Trophoblast cell (in vitro differentiated cells and primary cell): ENCODE measurements at regions not wholly inside any gene's neighbourhood (a gene's known extent, or its start where the extent isn't known, plus 50 kb on each side); places are given as distances from the start of the nearest gene placed in this dataset.

ENCODE experiments used
- DNase-seq, 2 donors: peaks; one replicate each; pipeline ENCODE4 v3.0.0-alpha.2; 2016
- H2AFZ ChIP-seq: 2 replicates; pipeline ENCODE4 v1.6.1; 2013; ENCODE audit warnings: low read length, moderate library complexity, mild to moderate bottlenecking; ENCODE audit not compliant: insufficient read depth, poor library complexity
- H2AK5ac ChIP-seq: 2 replicates; pipeline ENCODE4 v1.6.1; 2013; ENCODE audit warnings: mild to moderate bottlenecking, low read length
- H2BK120ac ChIP-seq: 2 replicates; pipeline ENCODE4 v1.6.1; 2013; ENCODE audit warnings: low read length, mild to moderate bottlenecking, moderate library complexity; ENCODE audit not compliant: insufficient read depth, poor library complexity
- H2BK12ac ChIP-seq: 2 replicates; pipeline ENCODE4 v1.6.1; 2013; ENCODE audit warnings: mild to moderate bottlenecking, low read length, moderate library complexity
- H2BK5ac ChIP-seq: 2 replicates; pipeline ENCODE4 v1.6.1; 2013; ENCODE audit warnings: low read length, low read depth, moderate library complexity, mild to moderate bottlenecking; ENCODE audit not compliant: poor library complexity
- H3K14ac ChIP-seq: 2 replicates; pipeline ENCODE4 v1.6.1; 2013; ENCODE audit warnings: mild to moderate bottlenecking, low read length
- H3K18ac ChIP-seq: 2 replicates; pipeline ENCODE4 v1.6.1; 2013; ENCODE audit warnings: mild to moderate bottlenecking, low read length
- H3K23ac ChIP-seq: 2 replicates; pipeline ENCODE4 v1.6.1; 2013; ENCODE audit warnings: low read length
- H3K27ac ChIP-seq: 2 replicates; pipeline ENCODE4 v1.5.1; 2013; ENCODE audit warnings: low read depth, mild to moderate bottlenecking, inconsistent platforms, low read length, moderate library complexity
- H3K27me3 ChIP-seq: 2 replicates; pipeline ENCODE4 v1.6.1; 2013; ENCODE audit warnings: inconsistent platforms, mild to moderate bottlenecking, low read length, moderate library complexity; ENCODE audit not compliant: insufficient read depth
- H3K36me3 ChIP-seq, 2 experiments: 1 replicate in 1 of 2; 2 replicates in 1 of 2; pipeline ENCODE4 v1.6.1; 2013; ENCODE audit warnings: low read length in 2 of 2, mild to moderate bottlenecking in 2 of 2, moderate library complexity in 1 of 2; ENCODE audit not compliant: insufficient read depth in 2 of 2, control insufficient read depth in 1 of 2
- H3K4ac ChIP-seq: 2 replicates; pipeline ENCODE4 v1.6.1; 2013; ENCODE audit warnings: low read depth, mild to moderate bottlenecking, low read length, moderate library complexity
- H3K4me1 ChIP-seq, 2 experiments: 1 replicate in 1 of 2; 2 replicates in 1 of 2; pipeline ENCODE4 v1.6.1; 2013; ENCODE audit warnings: low read length in 2 of 2, mild to moderate bottlenecking in 2 of 2, moderate library complexity in 1 of 2; ENCODE audit not compliant: insufficient read depth in 2 of 2, control insufficient read depth in 1 of 2
- H3K4me2 ChIP-seq: 2 replicates; pipeline ENCODE4 v1.6.1; 2013; ENCODE audit warnings: inconsistent platforms, mild to moderate bottlenecking, low read length, moderate library complexity
- H3K4me3 ChIP-seq: 2 replicates; pipeline ENCODE4 v1.5.1; 2013; ENCODE audit warnings: mild to moderate bottlenecking, low read depth, low read length, inconsistent platforms
- H3K79me1 ChIP-seq: one replicate; pipeline ENCODE4 v1.6.1; 2013; ENCODE audit warnings: low read length
- H3K79me2 ChIP-seq: 2 replicates; pipeline ENCODE4 v1.6.1; 2013; ENCODE audit warnings: low read length, mild to moderate bottlenecking; ENCODE audit not compliant: control insufficient read depth, insufficient read depth, poor library complexity
- H3K9ac ChIP-seq: 2 replicates; pipeline ENCODE4 v1.6.1; 2013; ENCODE audit warnings: mild to moderate bottlenecking, low read length
- H3K9me3 ChIP-seq: 2 replicates; pipeline ENCODE4 v1.6.1; 2013; ENCODE audit warnings: low read depth, mild to moderate bottlenecking, control low read depth, inconsistent platforms, low read length; ENCODE audit not compliant: insufficient read depth
- H4K12ac ChIP-seq: 2 replicates; pipeline ENCODE4 v1.6.1; 2013; ENCODE audit warnings: low read depth, mild to moderate bottlenecking, low read length, moderate library complexity
- H4K8ac ChIP-seq: 2 replicates; pipeline ENCODE4 v1.6.1; 2013; ENCODE audit warnings: low read depth, mild to moderate bottlenecking, low read length, moderate library complexity
- H4K91ac ChIP-seq: one replicate; pipeline ENCODE4 v1.6.1; 2013; ENCODE audit warnings: low read depth, mild to moderate bottlenecking, low read length, moderate library complexity
- WGBS: extraction: QIAGEN DNeasy Blood & Tissue Kit; methylation state at CpG from one replicate; pipeline ENCODE4 v1.1.7; 2013; ENCODE audit warnings: missing lambda C conversion rate; ENCODE audit not compliant: insufficient read length, insufficient coverage; ENCODE audit errors: extremely low coverage; 5-methylcytosine and 5-hydroxymethylcytosine counted together

GRCh38 chr1:70490153-70490552 is 79.1 kb downstream of the CTH start:
- H3K79me1 ChIP-seq: no peaks in the 10 kb centered on the region
- peaks cover 4 to 7% of the 10 kb centered on the region in 2 experiments for H3K4me1 ChIP-seq
- H3K36me3 ChIP-seq: no peaks in the 10 kb centered on the region
- H2AK5ac ChIP-seq: no peak overlapping the region
- H2BK120ac ChIP-seq: no peak overlapping the region
- no peaks in the 10 kb centered on the region for H3K27me3 ChIP-seq
- H3K14ac ChIP-seq: no peak overlapping the region
- H2BK5ac ChIP-seq: no peak overlapping the region
- H3K23ac ChIP-seq: no peak overlapping the region
- H3K27ac ChIP-seq: no peak overlapping the region
- H2BK12ac ChIP-seq: no peak overlapping the region
- no peak overlapping the region for H4K91ac ChIP-seq
- WGBS: no CpG with 5 or more reads among the region's 1 CpG
- no peak overlapping the region for H3K4me3 ChIP-seq
- H3K79me2 ChIP-seq: no peaks in the 10 kb centered on the region
- H3K9me3 ChIP-seq: no peaks in the 10 kb centered on the region
- DNase-seq: no peak
- H3K4me2 ChIP-seq: no peak overlapping the region
- no peak overlapping the region for H2AFZ ChIP-seq
- no peak overlapping the region for H4K8ac ChIP-seq
- no peak overlapping the region for H3K4ac ChIP-seq
- no peak overlapping the region for H3K18ac ChIP-seq
- no peak overlapping the region for H3K9ac ChIP-seq
- H4K12ac ChIP-seq: no peak overlapping the region

DNA sequence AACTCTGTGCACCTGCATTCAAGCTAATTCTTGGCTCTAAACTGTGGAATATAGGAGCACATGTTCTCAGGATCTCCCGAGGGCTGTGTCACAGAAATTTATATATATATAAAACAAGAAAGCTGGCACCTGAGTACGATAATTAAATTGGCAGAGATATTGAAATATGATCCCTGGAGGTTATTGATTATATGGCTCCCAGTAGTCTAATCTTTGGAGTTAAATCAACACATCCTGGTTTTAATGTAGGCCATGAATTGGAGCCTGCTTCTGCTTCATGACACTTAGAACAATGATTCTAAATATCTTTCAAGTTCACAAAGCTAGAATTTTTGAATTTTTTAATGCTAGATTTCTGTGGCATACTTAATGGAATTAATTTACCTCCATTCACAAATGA is 84.3 kb downstream of the CTH start:
- no peak overlapping the region for H3K23ac ChIP-seq
- H2AFZ ChIP-seq: no peak overlapping the region
- no peak overlapping the region for H3K27ac ChIP-seq
- no peak overlapping the region for H2AK5ac ChIP-seq
- no peaks in the 10 kb centered on the region for H3K9me3 ChIP-seq
- H3K27me3 ChIP-seq: no peaks in the 10 kb centered on the region
- no peak overlapping the region for H2BK5ac ChIP-seq
- no peak overlapping the region for H4K8ac ChIP-seq
- no peak overlapping the region for H3K9ac ChIP-seq
- no peak overlapping the region for H2BK120ac ChIP-seq
- no peak for DNase-seq
- H3K36me3 ChIP-seq: no peaks in the 10 kb centered on the region
- H3K79me2 ChIP-seq: no peaks in the 10 kb centered on the region
- H3K4me3 ChIP-seq: no peak overlapping the region
- no peak overlapping the region for H3K14ac ChIP-seq
- no peaks in the 10 kb centered on the region for H3K79me1 ChIP-seq
- no peak overlapping the region for H4K12ac ChIP-seq
- no peak overlapping the region for H2BK12ac ChIP-seq
- H3K4me1 ChIP-seq: no peaks in the 10 kb centered on the region
- H3K4me2 ChIP-seq: no peak overlapping the region
- no peak overlapping the region for H3K18ac ChIP-seq
- H4K91ac ChIP-seq: no peak overlapping the region
- H3K4ac ChIP-seq: no peak overlapping the region
- WGBS: no CpG with 5 or more reads among the region's 2 CpGs

DNA sequence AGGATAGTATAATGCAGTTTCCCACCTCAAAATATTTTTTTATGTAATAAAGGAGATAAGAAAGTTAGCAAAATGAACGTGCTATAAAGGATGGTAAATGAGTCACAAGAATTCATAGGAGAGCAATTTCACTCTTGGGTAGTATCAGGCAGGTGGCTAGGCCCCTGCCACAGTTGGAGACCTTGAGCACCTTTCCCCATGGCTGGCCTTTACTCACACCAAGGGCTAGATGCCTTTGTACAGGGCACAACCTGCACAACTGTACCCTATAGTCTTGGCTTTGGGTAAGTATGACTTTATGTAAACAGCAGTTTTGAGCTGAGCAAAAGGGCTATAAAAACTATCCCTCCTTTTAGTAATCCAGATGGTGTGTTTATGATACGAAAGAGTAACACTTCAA is 85.1 kb downstream of the CTH start:
- WGBS: no CpG with 5 or more reads among the region's 2 CpGs
- no peak overlapping the region for H3K9ac ChIP-seq
- no peaks in the 10 kb centered on the region for H3K79me2 ChIP-seq
- H3K27me3 ChIP-seq: no peaks in the 10 kb centered on the region
- H3K4me2 ChIP-seq: no peak overlapping the region
- H2AFZ ChIP-seq: no peak overlapping the region
- no peaks in the 10 kb centered on the region for H3K79me1 ChIP-seq
- no peaks in the 10 kb centered on the region for H3K36me3 ChIP-seq
- no peak overlapping the region for H3K27ac ChIP-seq
- no peak overlapping the region for H3K23ac ChIP-seq
- no peak overlapping the region for H3K18ac ChIP-seq
- no peak overlapping the region for H2AK5ac ChIP-seq
- H4K12ac ChIP-seq: no peak overlapping the region
- no peaks in the 10 kb centered on the region for H3K4me1 ChIP-seq
- no peak overlapping the region for H4K91ac ChIP-seq
- no peak overlapping the region for H4K8ac ChIP-seq
- no peak for DNase-seq
- peaks cover 1% of the 10 kb centered on the region for H3K9me3 ChIP-seq
- no peak overlapping the region for H2BK5ac ChIP-seq
- H3K14ac ChIP-seq: no peak overlapping the region
- no peak overlapping the region for H2BK12ac ChIP-seq
- no peak overlapping the region for H3K4ac ChIP-seq
- no peak overlapping the region for H3K4me3 ChIP-seq
- no peak overlapping the region for H2BK120ac ChIP-seq

- Histone ChIP-seq H3K23ac (no peak overlapping the region), H4K91ac (no peak overlapping the region), H3K27ac (no peak overlapping the region), H3K79me2 (no peaks in the 10 kb centered on the region), H3K9me3 (peaks cover 1% of the 10 kb centered on the region), H2BK12ac (no peak overlapping the region), H3K4me1 (no peaks in the 10 kb centered on the region), H2AK5ac (no peak overlapping the region), H3K4me3 (no peak overlapping the region), H4K12ac (no peak overlapping the region), H3K36me3 (no peaks in the 10 kb centered on the region), H2BK5ac (no peak overlapping the region), H4K8ac (no peak overlapping the region), H2BK120ac (no peak overlapping the region), H2AFZ (no peak overlapping the region), H3K9ac (no peak overlapping the region), H3K79me1 (no peaks in the 10 kb centered on the region), H3K18ac (no peak overlapping the region), H3K27me3 (no peaks in the 10 kb centered on the region), H3K14ac (no peak overlapping the region), H3K4me2 (no peak overlapping the region), H3K4ac (no peak overlapping the region)
- no peak for DNase-seq
- WGBS: no CpG with 5 or more reads among the region's 3 CpGs
Measured at GRCh38 chr1:70497152-70497551, 86.1 kb downstream of the CTH start.
